Duodenal mucosa (tissue), 2 donors: ENCODE measurements at regions not wholly inside any gene's neighbourhood (a gene's known extent, or its start where the extent isn't known, plus 50 kb on each side); places are given as distances from the start of the nearest gene placed in this dataset.

Experiments
- H3K27ac ChIP-seq: one replicate; pipeline ENCODE4 v1.7.0; 2013; ENCODE audit warnings: low read depth, low read length
- H3K27me3 ChIP-seq, 2 donors: one replicate each; pipeline ENCODE4 v1.7.0; 2013; ENCODE audit warnings: low read length in 2 of 2, control low read depth in 1 of 2; ENCODE audit not compliant: insufficient read depth in 2 of 2, control insufficient read depth in 1 of 2
- H3K36me3 ChIP-seq, 2 donors: one replicate each; pipeline ENCODE4 v1.7.0; 2013; ENCODE audit warnings: low read length in 2 of 2, control low read depth in 1 of 2; ENCODE audit not compliant: insufficient read depth in 2 of 2, control insufficient read depth in 1 of 2
- H3K4me1 ChIP-seq, 2 donors: one replicate each; pipeline ENCODE4 v1.7.0; 2013; ENCODE audit warnings: low read length in 2 of 2, control low read depth in 1 of 2; ENCODE audit not compliant: insufficient read depth in 2 of 2, control insufficient read depth in 1 of 2
- H3K4me3 ChIP-seq, 2 donors: one replicate each; pipeline ENCODE4 v1.7.0; 2013; ENCODE audit warnings: low read length in 2 of 2, low read depth in 1 of 2
- H3K9ac ChIP-seq, 2 donors: one replicate each; pipeline ENCODE4 v1.7.0; 2013; ENCODE audit warnings: low read length in 2 of 2, low read depth in 1 of 2
- H3K9me3 ChIP-seq, 2 donors: one replicate each; pipeline ENCODE4 v1.7.0; 2013; ENCODE audit warnings: low read length in 2 of 2, control low read depth in 1 of 2; ENCODE audit not compliant: control insufficient read depth in 1 of 2

DNA sequence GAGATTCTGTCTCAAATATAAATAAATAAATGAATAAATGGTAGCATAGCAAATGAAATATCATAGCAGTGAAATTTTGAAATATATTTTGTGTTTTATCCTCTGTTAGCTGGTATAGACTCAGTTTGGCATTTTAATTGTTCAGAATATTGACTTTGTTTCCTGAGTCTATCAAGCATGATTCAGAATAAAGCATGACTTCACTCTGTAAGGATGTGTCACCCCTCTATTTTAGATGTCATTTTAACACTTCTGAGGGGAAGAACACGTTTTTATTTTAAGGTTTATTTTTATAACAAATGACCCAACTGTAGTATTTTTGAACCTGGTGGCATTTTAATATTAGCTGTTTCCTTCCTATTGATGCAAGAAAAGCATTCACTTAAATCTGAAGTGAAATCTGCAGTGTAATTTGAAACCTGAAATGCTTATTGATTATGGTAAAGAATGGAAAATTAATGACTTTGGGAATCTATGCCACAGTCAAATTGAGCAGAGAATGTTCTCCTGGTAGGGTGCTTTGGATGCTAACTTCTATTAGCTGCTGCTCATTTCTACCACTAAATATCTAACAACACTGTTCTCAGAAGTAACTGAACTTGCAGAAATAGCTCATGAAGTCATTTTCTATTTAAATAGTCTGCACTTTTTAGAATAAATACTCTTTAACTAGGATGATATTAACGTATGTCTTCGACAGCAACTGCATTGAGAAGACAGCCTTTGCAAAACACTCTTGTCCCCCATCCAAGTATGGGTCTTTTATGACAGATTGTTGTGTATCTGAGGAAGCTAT, 114.2 kb downstream of the SOX4 start:
- H3K4me1 ChIP-seq = no peaks in the 10 kb centered on the region
- no peak overlapping the region for H3K9ac ChIP-seq
- no peaks in the 10 kb centered on the region for H3K36me3 ChIP-seq
- no peak overlapping the region for H3K27ac ChIP-seq
- no peaks in the 10 kb centered on the region for H3K9me3 ChIP-seq
- no peaks in the 10 kb centered on the region for H3K27me3 ChIP-seq
- no peak overlapping the region for H3K4me3 ChIP-seq

DNA sequence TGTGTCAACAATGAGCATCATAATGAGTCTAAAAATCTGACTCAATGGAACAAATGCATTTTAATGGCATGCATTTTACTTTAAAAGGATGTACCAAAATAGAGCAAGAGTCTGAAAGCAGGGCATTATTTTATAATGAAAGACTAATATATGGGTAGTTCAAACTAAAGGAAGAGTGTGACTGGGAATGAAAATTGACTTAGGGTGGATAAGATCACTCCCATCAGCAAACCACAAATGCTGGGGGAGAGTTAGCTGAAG, 114.7 kb downstream of the SOX4 start:
- Histone ChIP-seq H3K9ac (no peak overlapping the region), H3K27me3 (no peaks in the 10 kb centered on the region), H3K36me3 (no peaks in the 10 kb centered on the region), H3K4me3 (no peak overlapping the region), H3K4me1 (no peaks in the 10 kb centered on the region), H3K9me3 (no peaks in the 10 kb centered on the region), H3K27ac (no peak overlapping the region)

DNA sequence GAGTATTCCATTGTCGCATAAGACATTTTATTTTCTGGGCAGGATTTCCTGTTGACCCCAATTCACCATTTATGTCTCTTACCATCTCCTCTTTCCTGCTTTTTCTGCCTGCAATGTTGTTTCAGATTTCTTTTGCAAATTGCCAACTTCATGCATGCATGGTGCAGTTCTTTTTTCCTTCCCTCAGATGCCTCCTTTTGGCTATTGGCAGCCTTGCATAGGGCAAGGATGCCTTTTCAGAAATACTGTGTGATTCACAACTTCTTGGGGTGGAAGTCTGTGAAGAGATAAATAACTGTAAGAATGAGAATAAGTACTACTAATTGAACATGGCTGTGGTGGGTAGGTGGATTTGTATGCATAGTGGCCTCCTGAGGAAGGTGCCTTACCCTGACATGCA, 116.7 kb downstream of the SOX4 start:
- Histone ChIP-seq H3K36me3 (no peaks in the 10 kb centered on the region), H3K27me3 (no peaks in the 10 kb centered on the region), H3K4me3 (no peak overlapping the region), H3K9me3 (no peaks in the 10 kb centered on the region), H3K9ac (no peak overlapping the region), H3K27ac (no peak overlapping the region), H3K4me1 (no peaks in the 10 kb centered on the region)

DNA sequence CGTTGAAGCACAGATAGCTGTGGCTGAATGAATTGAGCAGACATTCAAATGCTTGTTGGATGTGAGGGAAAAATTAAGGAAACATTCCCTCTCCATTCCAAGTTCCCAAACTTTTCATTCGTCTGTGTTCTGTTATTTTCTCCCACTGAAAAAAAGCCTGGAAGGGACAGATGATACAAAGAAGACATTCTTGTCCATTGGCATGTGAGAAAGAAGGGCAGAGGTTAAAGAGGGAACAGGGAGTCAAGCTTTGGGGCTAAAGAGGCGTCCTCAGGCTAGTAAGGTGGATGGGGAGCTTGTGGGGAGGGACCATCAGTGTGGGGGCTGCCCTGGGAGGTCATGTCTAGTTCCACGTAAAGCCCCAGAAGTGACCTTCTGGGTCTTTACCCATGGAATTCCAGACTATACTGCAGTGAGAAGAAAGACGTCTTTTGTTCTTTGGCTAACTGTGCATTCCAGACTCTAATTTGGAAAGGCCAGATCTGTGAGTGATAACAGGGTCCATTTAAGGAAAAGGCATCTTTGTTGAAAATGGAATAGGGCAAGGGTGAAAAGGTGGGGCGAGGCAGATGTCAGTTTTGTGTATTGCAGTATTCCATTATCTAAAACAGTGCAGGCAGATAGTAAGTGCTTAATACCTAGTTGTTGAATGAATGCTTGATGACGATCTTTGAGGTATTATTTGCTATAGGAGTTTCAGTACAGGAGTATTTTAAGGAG, 117.5 kb downstream of the SOX4 start:
- Histone ChIP-seq H3K4me1 (no peaks in the 10 kb centered on the region), H3K27ac (no peak overlapping the region), H3K27me3 (no peaks in the 10 kb centered on the region), H3K36me3 (no peaks in the 10 kb centered on the region), H3K9me3 (no peaks in the 10 kb centered on the region), H3K9ac (no peak overlapping the region), H3K4me3 (no peak overlapping the region)

DNA sequence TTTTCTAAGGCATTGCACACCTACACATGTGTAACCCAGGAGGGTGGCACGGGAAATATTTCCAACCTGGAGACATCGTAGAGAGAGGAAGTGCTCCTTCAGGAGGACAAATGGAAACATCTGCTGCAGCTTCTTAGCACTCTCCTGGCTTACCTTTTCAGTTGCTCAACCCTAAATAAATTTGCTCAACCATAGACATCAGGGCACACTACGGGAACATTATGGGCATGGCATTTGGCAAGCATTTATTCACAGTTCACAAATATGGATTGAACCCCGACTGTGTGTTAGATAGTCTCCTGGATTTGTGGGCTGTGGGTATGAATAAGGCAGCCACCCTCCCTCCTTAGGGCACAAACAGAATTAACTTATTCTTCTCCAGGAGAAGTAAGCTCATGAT, 118.7 kb downstream of the SOX4 start:
- Histone ChIP-seq H3K4me3 (no peak overlapping the region), H3K27me3 (no peaks in the 10 kb centered on the region), H3K36me3 (no peaks in the 10 kb centered on the region), H3K9me3 (no peaks in the 10 kb centered on the region), H3K27ac (no peak overlapping the region), H3K9ac (no peak overlapping the region), H3K4me1 (no peaks in the 10 kb centered on the region)

DNA sequence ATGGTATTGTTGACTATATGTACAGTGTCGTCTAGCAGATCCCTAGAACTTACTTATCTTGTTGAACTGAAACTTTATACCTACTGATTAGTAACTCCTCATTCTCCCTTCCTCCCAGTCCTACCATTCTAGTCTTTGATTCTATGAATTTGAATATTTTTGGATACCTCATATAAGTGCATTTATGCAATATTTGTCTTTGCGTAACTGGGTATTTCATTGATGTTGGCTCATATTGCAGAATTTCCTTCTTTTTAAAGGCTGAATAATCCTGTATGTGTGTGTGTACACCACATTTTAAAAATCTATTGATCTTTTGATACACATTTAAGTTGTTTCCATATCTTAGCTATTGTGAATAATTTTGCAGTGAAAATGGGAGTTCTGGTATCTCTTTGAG, 119.9 kb downstream of the SOX4 start:
- H3K9ac ChIP-seq = no peak overlapping the region
- H3K4me1 ChIP-seq = no peaks in the 10 kb centered on the region
- H3K9me3 ChIP-seq = no peaks in the 10 kb centered on the region
- no peaks in the 10 kb centered on the region for H3K27me3 ChIP-seq
- H3K4me3 ChIP-seq = no peak overlapping the region
- H3K36me3 ChIP-seq = no peaks in the 10 kb centered on the region
- no peak overlapping the region for H3K27ac ChIP-seq

DNA sequence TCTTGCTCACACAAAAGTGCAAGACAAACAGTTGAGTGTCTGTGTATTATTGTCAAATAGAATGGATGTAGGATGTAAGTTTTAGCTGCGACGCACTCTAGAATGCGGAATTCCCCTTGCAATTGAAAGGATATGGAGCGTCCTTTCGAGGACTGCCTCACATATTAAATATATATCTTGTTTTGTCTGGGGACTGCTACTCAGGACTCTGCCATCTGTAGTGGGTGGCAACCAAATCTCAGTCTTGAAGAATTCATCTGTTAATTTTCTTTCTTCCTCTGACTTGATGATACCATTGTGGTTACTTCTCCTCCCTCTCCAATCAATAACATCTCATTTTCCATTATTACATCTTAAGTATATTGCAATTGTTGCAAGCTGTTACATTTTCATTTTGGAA, 121.6 kb downstream of the SOX4 start:
- Histone ChIP-seq H3K4me3 (no peak overlapping the region), H3K9me3 (peaks cover 0 to 5% of the 10 kb centered on the region in 2 donors), H3K27ac (no peak overlapping the region), H3K9ac (no peak overlapping the region), H3K36me3 (no peaks in the 10 kb centered on the region), H3K4me1 (no peaks in the 10 kb centered on the region), H3K27me3 (no peaks in the 10 kb centered on the region)

DNA sequence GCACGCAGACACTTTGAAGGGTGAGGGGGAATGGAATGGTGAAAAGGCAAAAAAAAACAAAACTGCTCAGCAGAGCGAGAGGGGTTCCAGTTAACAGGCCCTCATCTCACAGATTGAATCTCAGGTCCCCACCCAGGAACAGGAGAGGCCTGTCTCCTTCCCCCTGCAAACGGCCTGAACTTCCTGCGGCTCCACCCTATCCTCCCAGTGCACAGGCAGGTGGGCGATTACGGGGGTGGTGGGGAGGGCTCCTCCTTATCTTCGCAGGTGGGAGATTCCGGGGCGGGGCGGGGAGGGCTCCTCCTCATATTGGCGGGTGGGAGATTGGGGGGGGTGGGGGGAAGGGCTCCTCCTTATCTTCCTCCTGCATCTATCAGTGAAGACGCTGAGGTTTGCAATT, 129.0 kb downstream of the SOX4 start:
- no peak overlapping the region for H3K4me3 ChIP-seq
- no peak overlapping the region for H3K27ac ChIP-seq
- no peaks in the 10 kb centered on the region for H3K4me1 ChIP-seq
- no peaks in the 10 kb centered on the region for H3K27me3 ChIP-seq
- H3K9ac ChIP-seq = no peak overlapping the region
- no peaks in the 10 kb centered on the region for H3K36me3 ChIP-seq
- peaks cover 0 to 5% of the 10 kb centered on the region in 2 donors for H3K9me3 ChIP-seq

DNA sequence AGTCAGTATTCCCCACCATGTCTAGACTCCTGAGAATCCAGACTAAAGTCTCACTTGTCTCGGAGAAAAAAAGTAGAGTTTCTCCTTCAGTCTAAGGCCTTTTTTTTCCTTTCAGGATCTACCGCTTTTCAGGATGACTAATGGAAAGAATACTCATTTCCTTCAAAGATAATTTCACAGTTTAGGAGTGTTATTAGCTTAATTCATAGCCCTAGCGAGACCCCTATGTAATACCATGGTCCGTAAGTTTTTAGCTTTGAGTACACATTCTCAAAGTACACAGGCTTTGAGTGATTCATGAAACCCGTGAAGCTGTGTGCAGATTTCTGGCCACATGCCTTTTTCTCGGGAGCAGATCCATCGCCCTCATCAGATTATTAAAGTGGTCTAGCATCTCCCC, 133.1 kb downstream of the SOX4 start:
- Histone ChIP-seq H3K36me3 (no peaks in the 10 kb centered on the region), H3K9ac (no peak overlapping the region), H3K4me3 (no peak overlapping the region), H3K4me1 (no peaks in the 10 kb centered on the region), H3K27me3 (no peaks in the 10 kb centered on the region), H3K9me3 (no peaks in the 10 kb centered on the region), H3K27ac (no peak overlapping the region)

DNA sequence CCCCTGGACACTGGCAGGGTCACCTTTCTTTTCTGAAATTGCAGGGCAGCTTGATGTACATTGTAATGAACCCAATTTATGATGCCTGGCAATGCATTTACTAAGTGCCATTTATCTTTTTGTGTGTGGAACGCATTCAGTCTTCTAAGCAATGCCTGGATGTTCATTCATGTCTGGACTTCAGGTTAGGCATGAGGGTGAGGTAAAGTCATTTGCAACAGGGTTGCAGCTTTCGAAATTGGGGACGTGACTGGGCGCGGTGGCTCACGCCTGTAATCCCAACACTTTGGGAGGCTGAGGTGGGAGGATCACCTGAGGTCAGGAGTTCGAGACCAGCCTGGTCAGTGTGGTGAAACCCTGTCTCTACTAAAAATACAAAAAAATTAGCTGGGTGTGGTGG, 134.6 kb downstream of the SOX4 start:
- Histone ChIP-seq H3K27me3 (no peaks in the 10 kb centered on the region), H3K9ac (no peak overlapping the region), H3K4me1 (no peaks in the 10 kb centered on the region), H3K4me3 (no peak overlapping the region), H3K36me3 (no peaks in the 10 kb centered on the region), H3K27ac (no peak overlapping the region), H3K9me3 (no peaks in the 10 kb centered on the region)
